CD4-positive, CD25-positive, alpha-beta regulatory T cell (primary cell): ENCODE measurements at regions not wholly inside any gene's neighbourhood (a gene's known extent, or its start where the extent isn't known, plus 50 kb on each side); places are given as distances from the start of the nearest gene placed in this dataset.

Source experiments
- ATAC-seq, 2 donors: fragments of 150-1000 bp; cut with Tn5 transposase; one replicate each; pipeline ENCODE4 v1.10.0; 2021; ENCODE audit warnings: low read depth in 2 of 2, moderate number of reproducible peaks in 2 of 2, moderate library complexity in 1 of 2
- DNase-seq, 3 donors: peaks; one replicate each; pipeline versions ENCODE4 v3.0.0 to v3.0.0-alpha.2; 2012 to 2022; ENCODE audit warnings: mixed read lengths in 1 of 3
- H3K27ac ChIP-seq: one replicate; pipeline ENCODE4 v1.7.0; 2013; ENCODE audit warnings: mild to moderate bottlenecking, low read length; ENCODE audit not compliant: insufficient read depth, poor library complexity, severe bottlenecking
- H3K27me3 ChIP-seq: one replicate; pipeline ENCODE4 v1.7.0; 2013; ENCODE audit warnings: low read length; ENCODE audit not compliant: control insufficient read depth, insufficient read depth
- H3K36me3 ChIP-seq: one replicate; pipeline ENCODE4 v1.7.0; 2013; ENCODE audit warnings: mild to moderate bottlenecking, low read length, moderate library complexity; ENCODE audit not compliant: control insufficient read depth, insufficient read depth
- H3K4me1 ChIP-seq: 2 replicates; pipeline ENCODE4 v1.7.0; 2013; ENCODE audit warnings: mild to moderate bottlenecking, low read length; ENCODE audit not compliant: insufficient read depth, control insufficient read depth, poor library complexity, severe bottlenecking
- H3K4me3 ChIP-seq: one replicate; pipeline ENCODE4 v1.7.0; 2013; ENCODE audit warnings: low read depth, mild to moderate bottlenecking, low read length, moderate library complexity
- H3K9me3 ChIP-seq, 2 experiments: 1 replicate in 1 of 2; 2 replicates in 1 of 2; pipeline ENCODE4 v1.7.0; 2013; ENCODE audit warnings: low read length in 2 of 2, mild to moderate bottlenecking in 1 of 2, moderate library complexity in 1 of 2; ENCODE audit not compliant: control insufficient read depth in 2 of 2
- H3K27ac Mint-ChIP-seq, 3 donors: one replicate each; pipeline ENCODE4 v1.8.0; 2020 to 2022; ENCODE audit warnings: mild to moderate bottlenecking in 3 of 3, mixed read lengths in 3 of 3, moderate library complexity in 2 of 3
- H3K27me3 Mint-ChIP-seq: one replicate; pipeline ENCODE4 v1.8.0; 2022; ENCODE audit warnings: mild to moderate bottlenecking, mixed read lengths
- H3K36me3 Mint-ChIP-seq: one replicate; pipeline ENCODE4 v1.8.0; 2020; ENCODE audit warnings: mixed read lengths
- H3K4me1 Mint-ChIP-seq, 4 donors: one replicate each; pipeline ENCODE4 v1.8.0; 2020 to 2022; ENCODE audit warnings: mixed read lengths in 4 of 4, mild to moderate bottlenecking in 1 of 4
- H3K4me3 Mint-ChIP-seq, 4 donors: one replicate each; pipeline ENCODE4 v1.8.0; 2020 to 2022; ENCODE audit warnings: mild to moderate bottlenecking in 4 of 4, mixed read lengths in 4 of 4, moderate library complexity in 3 of 4
- H3K9me3 Mint-ChIP-seq, 7 donors: one replicate each; pipeline ENCODE4 v1.8.0; 2020 to 2022; ENCODE audit warnings: mixed read lengths in 7 of 7, mild to moderate bottlenecking in 3 of 7, moderate library complexity in 2 of 7

- DNase-seq, result no peak
- ATAC-seq, result no peak
- Mint-ChIP-seq H3K4me1 (peaks cover 6 to 78% (median 25%) of the 10 kb centered on the region in 4 donors), H3K27ac (peak overlapping the region in 1 of 3 donors; percentile 97), H3K36me3 (peaks cover 14% of the 10 kb centered on the region), H3K4me3 (peak overlapping the region in 2 of 4 donors; percentile 53 to 63), H3K27me3 (no peaks in the 10 kb centered on the region), H3K9me3 (no peaks in the 10 kb centered on the region)
- Histone ChIP-seq H3K27me3 (no peaks in the 10 kb centered on the region), H3K36me3 (no peaks in the 10 kb centered on the region), H3K27ac (no peak overlapping the region), H3K9me3 (no peaks in the 10 kb centered on the region), H3K4me1 (peaks cover 3% of the 10 kb centered on the region), H3K4me3 (no peak overlapping the region)
Observed at GRCh38 chr7:142698429-142698828, 50.8 kb upstream of the PRSS1 start.

- Mint-ChIP-seq H3K36me3 (peaks cover 14% of the 10 kb centered on the region), H3K9me3 (no peaks in the 10 kb centered on the region), H3K4me1 (peaks cover 6 to 73% (median 23%) of the 10 kb centered on the region in 4 donors), H3K4me3 (no peak overlapping the region), H3K27ac (peak overlapping the region in 1 of 3 donors; percentile 21), H3K27me3 (no peaks in the 10 kb centered on the region)
- Histone ChIP-seq H3K27me3 (no peaks in the 10 kb centered on the region), H3K36me3 (no peaks in the 10 kb centered on the region), H3K27ac (no peak overlapping the region), H3K4me3 (no peak overlapping the region), H3K9me3 (no peaks in the 10 kb centered on the region), H3K4me1 (peaks cover 3% of the 10 kb centered on the region)
- no peak for DNase-seq
- no peak for ATAC-seq
Observed at GRCh38 chr7:142697270-142697669, 52.0 kb upstream of the PRSS1 start.

- peaks cover 14% of the 10 kb centered on the region for H3K36me3 Mint-ChIP-seq
- H3K27ac Mint-ChIP-seq, result peak overlapping the region in 1 of 3 donors; percentile 21
- H3K27me3 Mint-ChIP-seq, result no peaks in the 10 kb centered on the region
- ATAC-seq, result no peak
- Histone ChIP-seq H3K27me3 (no peaks in the 10 kb centered on the region), H3K4me1 (peaks cover 3% of the 10 kb centered on the region), H3K9me3 (no peaks in the 10 kb centered on the region), H3K36me3 (no peaks in the 10 kb centered on the region), H3K27ac (no peak overlapping the region), H3K4me3 (no peak overlapping the region)
- H3K4me3 Mint-ChIP-seq, result no peak overlapping the region
- DNase-seq, result no peak
- H3K4me1 Mint-ChIP-seq, result peaks cover 6 to 72% (median 21%) of the 10 kb centered on the region in 4 donors
- H3K9me3 Mint-ChIP-seq, result no peaks in the 10 kb centered on the region
Observed at GRCh38 chr7:142696456-142697179, 52.7 kb upstream of the PRSS1 start.

- no peaks in the 10 kb centered on the region for H3K36me3 ChIP-seq
- H3K4me3 Mint-ChIP-seq, result no peak overlapping the region
- peaks cover 3% of the 10 kb centered on the region for H3K4me1 ChIP-seq
- H3K4me3 ChIP-seq, result no peak overlapping the region
- no peak overlapping the region for H3K27ac Mint-ChIP-seq
- DNase-seq (no peak), ATAC-seq (no peak)
- no peaks in the 10 kb centered on the region for H3K9me3 Mint-ChIP-seq
- peaks cover 5 to 64% (median 16%) of the 10 kb centered on the region in 4 donors for H3K4me1 Mint-ChIP-seq
- peaks cover 14% of the 10 kb centered on the region for H3K36me3 Mint-ChIP-seq
- no peaks in the 10 kb centered on the region for H3K27me3 Mint-ChIP-seq
- no peaks in the 10 kb centered on the region for H3K27me3 ChIP-seq
- no peak overlapping the region for H3K27ac ChIP-seq
- H3K9me3 ChIP-seq, result no peaks in the 10 kb centered on the region
Observed at GRCh38 chr7:142693911-142694310, 55.4 kb upstream of the PRSS1 start.

- Histone ChIP-seq H3K36me3 (no peaks in the 10 kb centered on the region), H3K4me1 (peaks cover 3% of the 10 kb centered on the region), H3K9me3 (no peaks in the 10 kb centered on the region), H3K27ac (no peak overlapping the region), H3K4me3 (peak overlapping the region; percentile 30), H3K27me3 (no peaks in the 10 kb centered on the region)
- Mint-ChIP-seq H3K4me3 (peak overlapping the region in 2 of 4 donors; percentile 43 to 52), H3K27me3 (no peaks in the 10 kb centered on the region), H3K9me3 (no peaks in the 10 kb centered on the region), H3K4me1 (peaks cover 5 to 52% (median 16%) of the 10 kb centered on the region in 4 donors), H3K27ac (peak overlapping the region; percentile 69 to 80 (median 77)), H3K36me3 (no peaks in the 10 kb centered on the region)
- DNase-seq (peak in 1 of 3 donors; percentile 45), ATAC-seq (no peak)
Observed at GRCh38 chr7:142690554-142691182, 58.6 kb upstream of the PRSS1 start.

- H3K27me3 Mint-ChIP-seq, result no peaks in the 10 kb centered on the region
- Histone ChIP-seq H3K4me1 (peaks cover 3% of the 10 kb centered on the region), H3K27me3 (no peaks in the 10 kb centered on the region), H3K4me3 (no peak overlapping the region), H3K36me3 (no peaks in the 10 kb centered on the region), H3K27ac (no peak overlapping the region), H3K9me3 (no peaks in the 10 kb centered on the region)
- no peak for ATAC-seq
- peak overlapping the region in 1 of 3 donors; percentile 77 for H3K27ac Mint-ChIP-seq
- H3K4me3 Mint-ChIP-seq, result no peak overlapping the region
- H3K36me3 Mint-ChIP-seq, result no peaks in the 10 kb centered on the region
- H3K9me3 Mint-ChIP-seq, result no peaks in the 10 kb centered on the region
- DNase-seq, result no peak
- H3K4me1 Mint-ChIP-seq, result peaks cover 5 to 48% (median 19%) of the 10 kb centered on the region in 4 donors
Observed at GRCh38 chr7:142689439-142690120, 59.7 kb upstream of the PRSS1 start.

- Histone ChIP-seq H3K27ac (no peak overlapping the region), H3K4me3 (no peak overlapping the region), H3K4me1 (peaks cover 3% of the 10 kb centered on the region), H3K36me3 (no peaks in the 10 kb centered on the region), H3K9me3 (no peaks in the 10 kb centered on the region), H3K27me3 (no peaks in the 10 kb centered on the region)
- peaks cover 5% of the 10 kb centered on the region for H3K27me3 Mint-ChIP-seq
- peaks cover 10 to 52% (median 17%) of the 10 kb centered on the region in 4 donors for H3K4me1 Mint-ChIP-seq
- peaks cover 0 to 3% (median 0%) of the 10 kb centered on the region in 7 donors for H3K9me3 Mint-ChIP-seq
- peak overlapping the region in 1 of 4 donors; percentile 9 for H3K4me3 Mint-ChIP-seq
- DNase-seq (peak in 1 of 3 donors; percentile 19), ATAC-seq (no peak)
- no peaks in the 10 kb centered on the region for H3K36me3 Mint-ChIP-seq
- peak overlapping the region in 2 of 3 donors; percentile 38 to 80 for H3K27ac Mint-ChIP-seq
Observed at GRCh38 chr7:142685877-142686508, 63.3 kb upstream of the PRSS1 start.
